Transverse colon (tissue), 4 donors: ENCODE measurements at regions not wholly inside any gene's neighbourhood (a gene's known extent, or its start where the extent isn't known, plus 50 kb on each side); places are given as distances from the start of the nearest gene placed in this dataset.

Source experiments
- POLR2A ChIP-seq: fragments of 450-650 bp; IDR thresholded peaks from one replicate; pipeline ENCODE4 v1.6.1; 2016; ENCODE audit warnings: antibody characterized with exemption, mild to moderate bottlenecking, moderate library complexity
- POLR2AphosphoS5 ChIP-seq, 3 donors: sonication (generic); formaldehyde crosslinking; IDR thresholded peaks; one replicate each; pipeline ENCODE4 v1.6.1; 2016; ENCODE audit warnings: antibody characterized with exemption in 3 of 3
- TF ChIP-seq, protein P1 (sequence below), 5 experiments: fragments of 200-600 bp in 3 of 5; fragments of 450-650 bp in 2 of 5; sonication (generic) in 3 of 5; IDR thresholded peaks; 1 replicate in 2 of 5; 2 replicates in 3 of 5; pipeline ENCODE4 v1.5.1; 2016 to 2017; ENCODE audit warnings: antibody characterized with exemption in 5 of 5, inconsistent platforms in 3 of 5, mild to moderate bottlenecking in 2 of 5, moderate library complexity in 1 of 5

DNA sequence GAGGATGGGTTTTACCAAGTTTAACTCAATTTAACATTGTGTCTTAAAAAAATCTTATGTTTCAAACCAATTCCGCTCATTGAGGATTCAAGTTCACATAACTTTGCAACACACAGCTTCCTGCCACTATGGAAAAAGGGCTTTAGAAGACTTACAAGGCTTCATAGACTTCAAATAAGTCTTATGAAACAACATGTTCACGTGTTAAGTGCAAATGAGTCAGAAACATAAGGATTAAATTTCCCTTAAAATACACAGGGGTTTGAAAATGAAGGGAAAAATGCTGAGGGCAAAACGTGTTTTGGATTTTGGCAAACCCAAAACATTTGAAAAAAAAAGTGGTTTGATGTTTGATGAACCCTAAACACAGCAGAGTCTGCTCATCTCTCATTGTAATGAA, 364.8 kb downstream of the BMP4 start:
- TF ChIP-seq, protein P1, sequence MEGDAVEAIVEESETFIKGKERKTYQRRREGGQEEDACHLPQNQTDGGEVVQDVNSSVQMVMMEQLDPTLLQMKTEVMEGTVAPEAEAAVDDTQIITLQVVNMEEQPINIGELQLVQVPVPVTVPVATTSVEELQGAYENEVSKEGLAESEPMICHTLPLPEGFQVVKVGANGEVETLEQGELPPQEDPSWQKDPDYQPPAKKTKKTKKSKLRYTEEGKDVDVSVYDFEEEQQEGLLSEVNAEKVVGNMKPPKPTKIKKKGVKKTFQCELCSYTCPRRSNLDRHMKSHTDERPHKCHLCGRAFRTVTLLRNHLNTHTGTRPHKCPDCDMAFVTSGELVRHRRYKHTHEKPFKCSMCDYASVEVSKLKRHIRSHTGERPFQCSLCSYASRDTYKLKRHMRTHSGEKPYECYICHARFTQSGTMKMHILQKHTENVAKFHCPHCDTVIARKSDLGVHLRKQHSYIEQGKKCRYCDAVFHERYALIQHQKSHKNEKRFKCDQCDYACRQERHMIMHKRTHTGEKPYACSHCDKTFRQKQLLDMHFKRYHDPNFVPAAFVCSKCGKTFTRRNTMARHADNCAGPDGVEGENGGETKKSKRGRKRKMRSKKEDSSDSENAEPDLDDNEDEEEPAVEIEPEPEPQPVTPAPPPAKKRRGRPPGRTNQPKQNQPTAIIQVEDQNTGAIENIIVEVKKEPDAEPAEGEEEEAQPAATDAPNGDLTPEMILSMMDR (IDR thresholded peaks at IDR 0.05): no peak
- TF ChIP-seq POLR2A: no peak
- no peak for TF ChIP-seq POLR2AphosphoS5 (IDR thresholded peaks at IDR 0.05)
